ENCODE measurements at regions not wholly inside any gene's neighbourhood (a gene's known extent, or its start where the extent isn't known, plus 50 kb on each side); places are given as distances from the start of the nearest gene placed in this dataset.

DNA sequence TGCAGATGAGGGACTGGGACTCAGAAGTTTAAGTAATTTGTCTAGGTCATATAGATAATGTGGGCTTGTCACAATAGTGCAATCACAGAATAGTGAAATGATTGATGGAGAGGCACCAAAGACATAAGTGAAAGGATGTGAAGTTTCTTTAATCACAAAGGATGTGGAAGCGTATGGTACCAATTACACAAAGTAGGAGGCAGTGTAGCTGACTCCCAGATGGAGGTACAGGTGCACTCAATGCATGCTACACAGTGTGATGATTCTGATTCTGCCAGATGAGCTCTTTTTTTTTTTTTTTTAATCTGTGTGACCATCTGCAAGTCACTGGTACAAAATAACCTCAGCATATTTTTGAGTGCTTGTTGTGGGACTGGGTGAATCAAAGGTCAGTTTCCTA, 411.3 kb downstream of the SPRY1 start:
- TF ChIP-seq, protein P1, sequence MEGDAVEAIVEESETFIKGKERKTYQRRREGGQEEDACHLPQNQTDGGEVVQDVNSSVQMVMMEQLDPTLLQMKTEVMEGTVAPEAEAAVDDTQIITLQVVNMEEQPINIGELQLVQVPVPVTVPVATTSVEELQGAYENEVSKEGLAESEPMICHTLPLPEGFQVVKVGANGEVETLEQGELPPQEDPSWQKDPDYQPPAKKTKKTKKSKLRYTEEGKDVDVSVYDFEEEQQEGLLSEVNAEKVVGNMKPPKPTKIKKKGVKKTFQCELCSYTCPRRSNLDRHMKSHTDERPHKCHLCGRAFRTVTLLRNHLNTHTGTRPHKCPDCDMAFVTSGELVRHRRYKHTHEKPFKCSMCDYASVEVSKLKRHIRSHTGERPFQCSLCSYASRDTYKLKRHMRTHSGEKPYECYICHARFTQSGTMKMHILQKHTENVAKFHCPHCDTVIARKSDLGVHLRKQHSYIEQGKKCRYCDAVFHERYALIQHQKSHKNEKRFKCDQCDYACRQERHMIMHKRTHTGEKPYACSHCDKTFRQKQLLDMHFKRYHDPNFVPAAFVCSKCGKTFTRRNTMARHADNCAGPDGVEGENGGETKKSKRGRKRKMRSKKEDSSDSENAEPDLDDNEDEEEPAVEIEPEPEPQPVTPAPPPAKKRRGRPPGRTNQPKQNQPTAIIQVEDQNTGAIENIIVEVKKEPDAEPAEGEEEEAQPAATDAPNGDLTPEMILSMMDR (conservative IDR thresholded peaks at IDR 0.05) = no peak
- no peak for TF ChIP-seq ZFX (IDR thresholded peaks at IDR 0.05)
